ENCODE measurements at regions not wholly inside any gene's neighbourhood (a gene's known extent, or its start where the extent isn't known, plus 50 kb on each side); places are given as distances from the start of the nearest gene placed in this dataset.
"Not testable (repeated sequence)": the region's sequence is repeated elsewhere in the genome, so short reads cannot be mapped to it uniquely, and the experiment has no call there.

DNA sequence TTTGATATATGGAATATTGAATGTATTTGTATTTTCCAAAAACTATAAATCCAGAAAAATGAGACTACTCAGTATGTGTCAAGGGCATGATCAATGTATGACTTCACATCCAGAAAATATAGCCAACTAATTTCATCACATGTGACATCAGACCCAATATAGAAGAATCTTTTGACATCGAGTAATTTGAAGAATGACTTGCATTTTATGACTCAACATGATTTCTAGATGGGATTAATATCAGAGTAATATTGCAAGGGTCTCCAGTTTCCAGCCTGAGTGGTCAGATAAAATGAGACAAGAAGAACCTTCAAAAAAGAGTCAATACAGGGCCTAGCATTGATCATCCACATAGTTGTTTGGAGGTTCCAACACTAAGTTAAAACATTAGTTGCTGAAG is 467.5 kb upstream of the PAPPA start:
- Mint-ChIP-seq H3K9me3 (peaks cover 6 to 44% (median 11%) of the 10 kb centered on the region in 9 donors), H3K27ac (no peak overlapping the region), H3K27me3 (peaks cover 0 to 19% (median 3%) of the 10 kb centered on the region in 5 donors), H3K4me1 (no peaks in the 10 kb centered on the region), H3K4me3 (no peak overlapping the region), H3K36me3 (peaks cover 0 to 9% (median 0%) of the 10 kb centered on the region in 3 donors)
- no peak for DNase-seq
- ATAC-seq = no peak
- POLR2A ChIA-PET = no interaction called here

DNA sequence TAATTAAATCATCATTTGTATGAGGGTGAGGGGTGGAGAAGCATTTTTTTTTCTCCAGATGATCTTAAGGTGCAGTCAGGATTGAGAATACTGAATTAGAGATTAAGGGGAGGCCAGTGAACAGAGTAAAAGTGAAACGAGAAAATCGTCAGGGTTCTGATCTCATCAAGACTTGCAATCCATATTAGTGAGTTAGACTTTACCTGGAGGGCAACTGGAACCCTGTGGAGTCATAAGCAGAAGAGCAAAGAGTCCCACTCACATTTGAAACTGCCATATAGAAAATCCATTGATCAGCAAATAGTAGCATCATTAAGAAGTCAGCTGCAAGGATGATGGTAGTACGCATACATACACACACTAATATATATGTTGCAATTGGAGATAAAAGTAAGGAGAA is 466.2 kb upstream of the PAPPA start:
- Mint-ChIP-seq H3K4me3 (no peak overlapping the region), H3K36me3 (peaks cover 0 to 9% (median 0%) of the 10 kb centered on the region in 3 donors), H3K27me3 (peaks cover 0 to 29% (median 3%) of the 10 kb centered on the region in 5 donors), H3K27ac (no peak overlapping the region), H3K4me1 (no peaks in the 10 kb centered on the region), H3K9me3 (peaks cover 6 to 36% (median 11%) of the 10 kb centered on the region in 9 donors)
- ATAC-seq = no peak
- no peak for DNase-seq
- POLR2A ChIA-PET = no interaction called here

DNA sequence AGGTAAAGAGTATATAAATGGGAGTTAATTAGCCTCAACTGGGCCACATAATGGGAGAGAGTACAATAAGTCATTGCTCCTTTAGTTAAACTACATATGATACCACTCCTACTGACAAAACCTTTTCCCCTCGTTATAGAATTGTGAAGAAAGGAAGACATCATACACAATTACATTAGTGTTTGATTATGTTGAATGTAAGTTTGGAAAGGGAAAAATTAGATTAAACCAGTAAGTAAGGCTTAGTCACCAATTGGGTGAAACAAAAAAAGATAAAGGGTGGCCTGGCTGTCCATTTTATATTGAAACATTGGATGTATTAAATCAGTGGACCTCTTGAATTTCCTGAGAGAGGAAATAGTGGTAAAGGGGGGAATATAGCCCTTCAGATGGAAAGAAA is 464.3 kb upstream of the PAPPA start:
- Mint-ChIP-seq H3K36me3 (peaks cover 0 to 9% (median 0%) of the 10 kb centered on the region in 3 donors), H3K27ac (no peak overlapping the region), H3K4me1 (no peaks in the 10 kb centered on the region), H3K9me3 (peaks cover 6 to 24% (median 11%) of the 10 kb centered on the region in 9 donors), H3K27me3 (peaks cover 0 to 29% (median 5%) of the 10 kb centered on the region in 5 donors), H3K4me3 (no peak overlapping the region)
- DNase-seq (no peak), ATAC-seq (no peak)
- POLR2A ChIA-PET = no interaction called here

DNA sequence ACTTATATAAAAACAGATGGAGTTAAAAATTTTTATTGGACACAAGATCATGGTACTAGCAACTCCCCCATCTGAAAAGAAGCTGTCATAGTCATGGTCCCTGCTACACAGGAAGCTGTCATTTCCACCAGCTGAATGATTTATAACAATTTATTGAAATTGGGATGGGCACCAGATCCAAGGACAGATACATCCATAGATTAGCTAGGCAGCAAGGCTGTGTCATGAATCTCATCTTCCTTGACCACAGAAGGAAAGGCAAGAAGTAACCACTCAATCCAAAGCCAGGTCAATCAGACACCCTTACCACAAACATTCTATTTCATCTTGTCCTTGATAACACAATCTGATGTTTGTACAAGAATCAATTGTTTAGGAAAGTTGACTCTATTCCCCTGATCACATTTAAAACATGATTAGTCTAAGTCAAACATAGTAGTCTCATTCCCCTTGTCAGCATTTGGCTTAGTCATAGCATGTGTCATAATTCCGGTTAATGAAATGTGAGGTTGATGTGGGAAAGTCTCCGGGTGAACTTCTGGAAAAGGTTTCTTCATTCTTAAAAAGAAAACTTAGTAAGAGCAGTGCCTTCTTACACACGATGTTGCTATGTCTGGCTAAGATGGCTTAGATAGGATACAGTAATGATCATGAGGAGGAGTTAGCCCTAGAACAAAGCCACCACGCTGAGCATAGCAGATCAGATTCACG is 462.6 kb upstream of the PAPPA start:
- H3K36me3 Mint-ChIP-seq = peaks cover 0 to under 1% (median 0%) of the 10 kb centered on the region in 3 donors
- H3K9me3 Mint-ChIP-seq = peaks cover 0 to 15% (median under 1%) of the 10 kb centered on the region in 9 donors
- DNase-seq (no peak), ATAC-seq (no peak)
- no peaks in the 10 kb centered on the region for H3K4me1 Mint-ChIP-seq
- H3K4me3 Mint-ChIP-seq = no peak overlapping the region
- POLR2A ChIA-PET = no interaction called here
- H3K27ac Mint-ChIP-seq = no peak overlapping the region
- peaks cover 0 to 29% (median 5%) of the 10 kb centered on the region in 5 donors for H3K27me3 Mint-ChIP-seq

GRCh38 chr9:115691693-115692092 is 461.9 kb upstream of the PAPPA start:
- POLR2A ChIA-PET = no interaction called here
- H3K27ac Mint-ChIP-seq = no peak overlapping the region
- no peak for DNase-seq
- peaks cover 0 to 18% (median 0%) of the 10 kb centered on the region in 9 donors for H3K9me3 Mint-ChIP-seq
- H3K4me3 Mint-ChIP-seq = no peak overlapping the region
- H3K4me1 Mint-ChIP-seq = no peaks in the 10 kb centered on the region
- ATAC-seq = no peak
- H3K36me3 Mint-ChIP-seq = no peaks in the 10 kb centered on the region
- peaks cover 0 to 29% (median 5%) of the 10 kb centered on the region in 5 donors for H3K27me3 Mint-ChIP-seq

DNA sequence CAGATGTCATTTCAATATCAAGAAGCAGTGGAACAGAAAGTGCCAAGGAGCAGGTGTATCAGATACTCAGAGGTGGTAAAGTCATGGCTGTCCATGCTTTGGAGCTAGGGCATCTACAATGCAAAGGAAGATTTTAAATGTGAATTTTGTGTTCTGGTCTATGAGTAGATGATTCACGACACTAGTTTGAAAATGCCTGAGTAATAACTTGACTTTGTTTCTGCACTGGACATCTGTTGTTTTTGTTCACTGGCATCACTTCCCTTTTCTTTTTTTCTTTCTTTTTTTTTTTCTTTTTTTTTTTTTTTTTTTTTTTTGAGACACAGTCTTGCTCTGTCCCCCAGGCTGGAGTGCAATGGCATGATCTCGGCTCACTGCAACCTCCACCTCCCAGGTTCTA is 460.7 kb upstream of the PAPPA start:
- Mint-ChIP-seq H3K27me3 (peaks cover 0 to 17% (median 3%) of the 10 kb centered on the region in 5 donors), H3K9me3 (peaks cover 0 to 18% (median 0%) of the 10 kb centered on the region in 9 donors)
- H3K4me3 Mint-ChIP-seq, POLR2A ChIA-PET, ATAC-seq, H3K4me1 Mint-ChIP-seq, DNase-seq, H3K27ac Mint-ChIP-seq, H3K36me3 Mint-ChIP-seq: not testable (repeated sequence)

DNA sequence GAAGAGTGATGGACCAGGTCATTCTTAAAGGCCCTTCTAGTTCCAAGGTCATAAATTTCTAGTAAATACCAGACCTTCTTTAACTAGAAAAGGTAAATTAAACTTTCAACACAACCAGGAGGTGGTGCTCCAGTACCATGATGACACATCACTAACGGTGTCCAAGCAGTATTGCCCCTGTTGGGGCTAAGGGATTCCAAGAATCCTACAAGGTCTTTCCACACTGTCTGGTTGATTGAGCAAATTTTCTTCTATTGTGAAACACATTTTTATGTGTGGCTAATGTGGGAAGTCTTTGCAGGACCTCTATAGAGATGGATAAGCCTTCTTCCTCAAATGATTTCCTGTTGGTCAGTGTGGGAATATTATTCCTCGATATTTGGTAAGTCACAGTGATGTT is 459.6 kb upstream of the PAPPA start:
- POLR2A ChIA-PET = no interaction called here
- Mint-ChIP-seq H3K9me3 (peaks cover 0 to 18% (median 0%) of the 10 kb centered on the region in 9 donors), H3K36me3 (no peaks in the 10 kb centered on the region), H3K4me3 (no peak overlapping the region), H3K27ac (no peak overlapping the region), H3K27me3 (peaks cover 0 to 17% (median 3%) of the 10 kb centered on the region in 5 donors), H3K4me1 (no peaks in the 10 kb centered on the region)
- DNase-seq (no peak), ATAC-seq (no peak)

DNA sequence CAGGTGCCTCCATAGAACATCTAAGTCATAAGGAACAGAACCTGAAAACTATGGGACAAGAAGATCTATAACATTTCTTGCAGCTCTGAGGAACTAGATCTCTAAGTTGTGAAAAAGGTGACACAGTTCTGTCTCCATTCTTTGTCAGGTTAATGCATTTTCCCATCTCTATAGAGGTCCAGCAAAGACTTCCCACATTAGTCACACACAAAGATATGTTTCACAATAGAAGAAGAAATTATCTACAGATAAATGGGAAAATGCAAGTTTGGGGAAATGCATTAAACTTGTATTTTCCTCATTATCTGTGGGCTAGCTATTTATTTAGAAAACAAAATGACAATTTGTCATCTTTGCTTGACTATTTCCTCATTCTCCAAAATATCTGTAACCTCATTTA is 458.6 kb upstream of the PAPPA start:
- peaks cover 0 to 18% (median 0%) of the 10 kb centered on the region in 9 donors for H3K9me3 Mint-ChIP-seq
- H3K27ac Mint-ChIP-seq = no peak overlapping the region
- no peak for ATAC-seq
- POLR2A ChIA-PET = no interaction called here
- H3K27me3 Mint-ChIP-seq = peaks cover 0 to 17% (median 3%) of the 10 kb centered on the region in 5 donors
- no peak for DNase-seq
- H3K4me1 Mint-ChIP-seq = no peaks in the 10 kb centered on the region
- no peak overlapping the region for H3K4me3 Mint-ChIP-seq
- H3K36me3 Mint-ChIP-seq = no peaks in the 10 kb centered on the region

DNA sequence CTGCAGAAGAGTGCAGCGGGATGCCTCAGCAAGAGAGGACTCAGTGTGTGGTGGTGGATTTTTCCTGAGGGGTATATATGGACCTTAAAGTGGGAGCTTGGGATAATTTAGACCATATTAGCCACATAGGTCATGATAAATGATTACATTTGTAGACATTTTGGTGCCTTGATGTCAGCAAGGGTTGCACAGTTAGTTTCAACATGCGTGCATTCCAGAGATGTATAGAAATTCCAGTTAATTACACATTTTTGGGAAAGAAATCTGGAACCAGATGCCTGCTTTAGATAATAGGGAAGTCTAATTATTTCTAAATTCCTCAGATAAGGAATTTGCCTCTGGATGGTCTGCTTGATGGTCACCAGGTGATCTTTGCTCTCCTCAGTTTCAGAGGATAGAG is 440.6 kb upstream of the PAPPA start:
- Mint-ChIP-seq H3K27me3 (peaks cover 0 to 2% (median 0%) of the 10 kb centered on the region in 5 donors), H3K4me1 (no peaks in the 10 kb centered on the region), H3K9me3 (peaks cover 0 to 7% (median 5%) of the 10 kb centered on the region in 9 donors), H3K4me3 (no peak overlapping the region), H3K27ac (no peak overlapping the region), H3K36me3 (no peaks in the 10 kb centered on the region)
- DNase-seq (no peak), ATAC-seq (no peak)
- POLR2A ChIA-PET = no interaction called here

DNA sequence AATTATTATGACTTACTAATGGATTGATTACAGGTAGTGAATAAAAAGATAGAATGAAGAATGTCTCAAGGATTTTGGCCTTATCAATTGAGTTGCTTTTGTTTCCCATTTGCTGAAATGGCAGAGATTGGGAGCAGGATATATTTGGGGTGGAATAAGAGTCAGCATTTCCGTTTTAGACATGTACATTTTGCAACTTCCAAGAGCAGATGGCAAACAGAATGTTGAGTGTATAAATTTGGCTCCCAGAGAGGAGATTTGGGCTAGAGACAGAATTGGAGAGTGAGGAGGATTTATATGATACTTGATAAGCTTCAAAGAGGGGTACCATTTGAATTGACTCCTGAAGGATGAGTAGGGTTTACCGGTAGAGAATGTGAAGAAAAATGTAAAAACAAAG is 437.9 kb upstream of the PAPPA start:
- H3K36me3 Mint-ChIP-seq = no peaks in the 10 kb centered on the region
- no peak overlapping the region for H3K27ac Mint-ChIP-seq
- H3K4me1 Mint-ChIP-seq = no peaks in the 10 kb centered on the region
- H3K9me3 Mint-ChIP-seq = peaks cover 0 to 6% (median 3%) of the 10 kb centered on the region in 9 donors
- no peak overlapping the region for H3K4me3 Mint-ChIP-seq
- peaks cover 0 to 2% (median 0%) of the 10 kb centered on the region in 5 donors for H3K27me3 Mint-ChIP-seq
- ATAC-seq (no peak), DNase-seq (no peak)
- POLR2A ChIA-PET = no interaction called here

GRCh38 chr9:115717298-115717697 is 436.3 kb upstream of the PAPPA start:
- ATAC-seq = no peak
- H3K9me3 Mint-ChIP-seq = peaks cover 0 to 6% (median under 1%) of the 10 kb centered on the region in 9 donors
- H3K27ac Mint-ChIP-seq = no peak overlapping the region
- H3K36me3 Mint-ChIP-seq = no peaks in the 10 kb centered on the region
- no peak overlapping the region for H3K4me3 Mint-ChIP-seq
- H3K27me3 Mint-ChIP-seq = peaks cover 0 to 2% (median 0%) of the 10 kb centered on the region in 5 donors
- POLR2A ChIA-PET = no interaction called here
- H3K4me1 Mint-ChIP-seq = no peaks in the 10 kb centered on the region
- DNase-seq = no peak

GRCh38 chr9:115717711-115718173 is 435.8 kb upstream of the PAPPA start:
- Mint-ChIP-seq H3K4me1 (no peaks in the 10 kb centered on the region), H3K9me3 (peaks cover 0 to 6% (median 0%) of the 10 kb centered on the region in 9 donors), H3K27ac (no peak overlapping the region), H3K36me3 (no peaks in the 10 kb centered on the region), H3K4me3 (no peak overlapping the region), H3K27me3 (no peaks in the 10 kb centered on the region)
- ATAC-seq (no peak), DNase-seq (no peak)
- POLR2A ChIA-PET = no interaction called here

DNA sequence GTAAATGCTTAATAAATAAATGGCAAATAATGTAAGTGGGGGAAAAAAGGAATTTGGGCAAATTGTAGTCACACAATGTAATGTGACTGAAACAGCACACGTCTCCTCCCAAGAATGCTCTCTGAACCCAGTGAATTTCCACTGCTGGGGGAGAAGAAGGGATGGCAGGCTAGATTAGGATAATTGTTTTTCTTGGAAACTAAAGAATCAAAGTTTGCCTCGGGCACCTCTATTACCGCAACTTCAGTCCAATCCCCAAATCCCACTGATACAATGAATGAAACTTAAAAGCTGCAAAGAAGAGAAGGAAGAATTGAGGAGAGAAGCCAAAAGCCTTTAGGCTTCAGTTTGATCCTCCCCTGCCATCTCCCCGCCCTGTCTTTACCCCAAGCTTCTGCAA is 423.2 kb upstream of the PAPPA start:
- Mint-ChIP-seq H3K27ac (no peak overlapping the region), H3K4me3 (no peak overlapping the region), H3K4me1 (no peaks in the 10 kb centered on the region), H3K36me3 (peaks cover 0 to 9% (median 1%) of the 10 kb centered on the region in 3 donors), H3K27me3 (peaks cover 0 to 4% (median 0%) of the 10 kb centered on the region in 5 donors), H3K9me3 (peaks cover 7 to 43% (median 13%) of the 10 kb centered on the region in 9 donors)
- POLR2A ChIA-PET = no interaction called here
- ATAC-seq = no peak
- DNase-seq = no peak

GRCh38 chr9:115730845-115731244 is 422.7 kb upstream of the PAPPA start:
- Mint-ChIP-seq H3K27me3 (peaks cover 0 to 4% (median 0%) of the 10 kb centered on the region in 5 donors), H3K9me3 (peaks cover 7 to 39% (median 10%) of the 10 kb centered on the region in 9 donors), H3K36me3 (peaks cover 0 to 9% (median 1%) of the 10 kb centered on the region in 3 donors), H3K4me1 (no peaks in the 10 kb centered on the region), H3K4me3 (no peak overlapping the region), H3K27ac (no peak overlapping the region)
- no peak for ATAC-seq
- POLR2A ChIA-PET = no interaction called here
- DNase-seq = no peak
